Lower leg skin (tissue), 4 donors: ENCODE measurements at regions not wholly inside any gene's neighbourhood (a gene's known extent, or its start where the extent isn't known, plus 50 kb on each side); places are given as distances from the start of the nearest gene placed in this dataset.

ENCODE experiments used
- DNase-seq, 2 donors: peaks; one replicate each; pipeline ENCODE4 v3.0.0-alpha.2; 2019; ENCODE audit warnings: low spot score in 2 of 2
- H3K4me3 ChIP-seq: fragments of 200-600 bp; sonication (generic); 2 replicates; pipeline ENCODE4 v1.5.1; 2017; ENCODE audit warnings: mild to moderate bottlenecking, low read depth; ENCODE audit not compliant: poor library complexity, severe bottlenecking
- CTCF ChIP-seq, 3 donors: fragments of 450-650 bp; IDR thresholded peaks; one replicate each; pipeline ENCODE4 v1.5.1; 2016; ENCODE audit warnings: antibody characterized with exemption in 3 of 3, mild to moderate bottlenecking in 3 of 3, moderate library complexity in 2 of 3
- POLR2A ChIP-seq, 2 donors: fragments of 450-650 bp; IDR thresholded peaks; one replicate each; pipeline ENCODE4 v1.6.1; 2016 to 2017; ENCODE audit warnings: antibody characterized with exemption in 2 of 2, mild to moderate bottlenecking in 1 of 2, moderate library complexity in 1 of 2
- WGBS, 2 donors: methylation state at CpG; one replicate each; pipeline ENCODE4 v1.1.5; 2018; 5-methylcytosine and 5-hydroxymethylcytosine counted together
- intact Hi-C: fragments of 100-400 bp; cut with DNase I; formaldehyde crosslinking; loops from one replicate; pipeline ENCODE4 v1.15.0; 2023; ENCODE audit warnings: low total_unique reads

- no peak for TF ChIP-seq POLR2A (IDR thresholded peaks at IDR 0.05)
- TF ChIP-seq CTCF (IDR thresholded peaks at IDR 0.05) = no peak
These were observed 408.5 kb upstream of the RAG2 start for GRCh38 chr11:37006563-37006962.

GRCh38 chr11:37002831-37003230, 404.8 kb upstream of the RAG2 start:
- intact Hi-C loops = no loop called here
- TF ChIP-seq POLR2A (IDR thresholded peaks at IDR 0.05) = no peak
- TF ChIP-seq CTCF (IDR thresholded peaks at IDR 0.05) = no peak
- WGBS, 2 donors = 67 to 71% methylated on average over 3 of the region's 3 CpGs

More at GRCh38 chr11:37006563-37006962, 408.5 kb upstream of the RAG2 start:
- no peak for DNase-seq
- WGBS, 2 donors = 87 to 91% methylated on average over 4 of the region's 4 CpGs
- intact Hi-C loops = no loop called here
- H3K4me3 ChIP-seq = no peak overlapping the region

GRCh38 chr11:36997656-36998055, 399.6 kb upstream of the RAG2 start:
- no peak overlapping the region for H3K4me3 ChIP-seq
- intact Hi-C loops = no loop called here
- TF ChIP-seq CTCF (IDR thresholded peaks at IDR 0.05) (no peak), POLR2A (IDR thresholded peaks at IDR 0.05) (no peak)
- WGBS, 2 donors = 65 to 70% methylated on average over 6 of the region's 6 CpGs
- no peak for DNase-seq

More at GRCh38 chr11:37002831-37003230, 404.8 kb upstream of the RAG2 start:
- no peak for DNase-seq
- no peak overlapping the region for H3K4me3 ChIP-seq

- intact Hi-C loops = no loop called here
- no peak for DNase-seq
These were observed 398.8 kb upstream of the RAG2 start for GRCh38 chr11:36996795-36997194.

GRCh38 chr11:36994208-36994607, 396.2 kb upstream of the RAG2 start:
- intact Hi-C loops = no loop called here
- DNase-seq = no peak
- TF ChIP-seq POLR2A (IDR thresholded peaks at IDR 0.05) (no peak), CTCF (IDR thresholded peaks at IDR 0.05) (no peak)
- WGBS, 2 donors = 60 to 62% methylated on average over 6 of the region's 6 CpGs
- H3K4me3 ChIP-seq = no peak overlapping the region

More at GRCh38 chr11:36996795-36997194, 398.8 kb upstream of the RAG2 start:
- no peak overlapping the region for H3K4me3 ChIP-seq
- TF ChIP-seq POLR2A (IDR thresholded peaks at IDR 0.05) (no peak), CTCF (IDR thresholded peaks at IDR 0.05) (no peak)
- 82 to 94% methylated on average over 3 of the region's 3 CpGs for WGBS, 2 donors

- TF ChIP-seq POLR2A (IDR thresholded peaks at IDR 0.05) (no peak), CTCF (IDR thresholded peaks at IDR 0.05) (no peak)
- 91 to 94% methylated on average over 1 of the region's 1 CpG for WGBS, 2 donors
- intact Hi-C loops = no loop called here
These were observed 390.5 kb upstream of the RAG2 start for GRCh38 chr11:36988556-36988955.

More at GRCh38 chr11:36988556-36988955, 390.5 kb upstream of the RAG2 start:
- no peak for DNase-seq
- H3K4me3 ChIP-seq = no peak overlapping the region
